ENCODE measurements at regions not wholly inside any gene's neighbourhood (a gene's known extent, or its start where the extent isn't known, plus 50 kb on each side); places are given as distances from the start of the nearest gene placed in this dataset.

GRCh38 chr11:26065944-26066343, 266.0 kb upstream of the ANO3 start:
- TF ChIP-seq CTCF (IDR thresholded peaks at IDR 0.05), result no peak
- TF ChIP-seq POLR2A (IDR thresholded peaks at IDR 0.05), result no peak
- no peak for TF ChIP-seq POLR2AphosphoS5 (IDR thresholded peaks at IDR 0.05)
